ENCODE measurements at regions not wholly inside any gene's neighbourhood (a gene's known extent, or its start where the extent isn't known, plus 50 kb on each side); places are given as distances from the start of the nearest gene placed in this dataset.

DNA sequence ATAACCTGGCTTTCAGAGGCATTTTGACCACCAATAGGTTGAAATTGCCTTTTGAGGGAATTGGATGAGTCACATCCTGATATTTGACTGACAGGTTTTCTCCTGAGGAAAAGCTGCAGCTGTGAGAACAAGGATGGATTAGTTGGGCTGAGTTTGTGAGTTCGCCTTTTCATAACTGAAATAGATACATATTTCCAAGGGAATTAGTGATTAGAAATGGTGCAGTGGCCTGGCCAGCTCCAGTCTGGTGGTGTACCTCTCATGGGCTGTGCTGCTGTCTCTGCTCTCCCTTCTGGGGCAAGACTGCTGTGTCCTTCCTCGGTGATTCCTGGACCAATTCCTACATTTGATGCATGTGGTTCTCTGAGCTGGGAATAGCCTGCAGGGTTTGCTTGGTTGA is 341.3 kb downstream of the TSN start:
- Histone ChIP-seq H3K18ac (ENCODE audit: extremely low read depth, low read length) (no peak overlapping the region), H3K9me3 (ENCODE audit: insufficient read depth in 2 of 2, low read depth in 1 of 2, low read length in 1 of 2) (no peaks in the 10 kb centered on the region), H3K56ac (replicated peaks; ENCODE audit: insufficient read length, low read depth, low read length) (no peak overlapping the region), H3K4ac (replicated peaks; ENCODE audit: insufficient read length, low read depth, low read length) (no peak overlapping the region), H4K20me1 (replicated peaks in 1 of 2; ENCODE audit: control insufficient read depth in 1 of 2, insufficient read depth in 2 of 2, low read length in 2 of 2) (no peaks in the 10 kb centered on the region), H3K9ac (replicated peaks in 1 of 4; ENCODE audit: extremely low read depth in 1 of 4, low read depth in 3 of 4, low read length in 3 of 4) (no peak overlapping the region), H2BK120ac (replicated peaks; ENCODE audit: low read depth, low read length) (no peak overlapping the region), H2AFZ (ENCODE audit: low read length) (no peak overlapping the region), H2BK20ac (ENCODE audit: low read length) (no peak overlapping the region), H4K8ac (ENCODE audit: extremely low read depth, insufficient read depth, low read length) (no peak overlapping the region), H2BK12ac (ENCODE audit: low read depth, low read length) (no peak overlapping the region), H3K79me1 (ENCODE audit: low read depth, low read length) (no peaks in the 10 kb centered on the region), H4K5ac (ENCODE audit: insufficient read length, low read depth, low read length) (no peak overlapping the region), H3K36me3 (ENCODE audit: control insufficient read depth in 2 of 4, insufficient read depth in 4 of 4, low read length in 3 of 4) (no peaks in the 10 kb centered on the region), H3K23me2 (ENCODE audit: low read depth, low read length) (no peaks in the 10 kb centered on the region; the same call in 1 of the 2 replicates), H2BK15ac (ENCODE audit: low read length) (no peak overlapping the region), H3K14ac (ENCODE audit: insufficient read length) (no peak overlapping the region), H3K79me2 (ENCODE audit: control insufficient read depth in 1 of 2, insufficient read depth in 2 of 2, low read length in 2 of 2) (no peaks in the 10 kb centered on the region), H2AK5ac (ENCODE audit: low read depth, low read length) (no peak overlapping the region), H3K4me1 (replicated peaks in 1 of 4; ENCODE audit: control insufficient read depth in 3 of 4, insufficient read depth in 4 of 4, low read length in 3 of 4) (no peaks in the 10 kb centered on the region; a peak in 2 of 7 replicates), H2BK5ac (ENCODE audit: low read depth, low read length) (no peak overlapping the region), H3K23ac (ENCODE audit: insufficient read length) (no peak overlapping the region), H3K4me3 (ENCODE audit: extremely low read depth in 1 of 4, insufficient read depth in 2 of 4, low read depth in 3 of 4, low read length in 4 of 4) (no peak overlapping the region), H3K4me2 (ENCODE audit: insufficient read depth in 1 of 2, low read depth in 2 of 2, low read length in 2 of 2) (no peak overlapping the region), H3K27ac (ENCODE audit: low read depth, low read length) (no peak overlapping the region), H4K91ac (replicated peaks; ENCODE audit: insufficient read length, low read length) (no peak overlapping the region), H3K27me3 (replicated peaks in 1 of 4; ENCODE audit: control insufficient read depth in 3 of 4, extremely low read depth in 1 of 4, insufficient read depth in 3 of 4, low read length in 3 of 4) (no peaks in the 10 kb centered on the region)
- CTCF ChIA-PET (ENCODE audit: partially characterized antibody) = no interaction called here
- WGBS, 2 experiments (ENCODE audit: extremely low coverage in 1 of 2, insufficient coverage in 1 of 2, insufficient read length in 1 of 2, insufficient replicate concordance in 2 of 2, low coverage in 1 of 2, low lambda C conversion rate in 2 of 2, missing lambda C conversion rate in 1 of 2) = 85% methylated on average over 2 of the region's 2 CpGs; no CpG with 5 or more reads in 1 of the 2 experiments
- no peak for FAIRE-seq
- no peak for DNase-seq (ENCODE audit: low read depth in 1 of 2, low spot score in 2 of 2)
- POLR2A ChIA-PET (ENCODE audit: partially characterized antibody) = no interaction called here
- TF ChIP-seq SIX5 (IDR thresholded peaks at IDR 0.05; ENCODE audit: low read depth, low read length) (no peak), JUND (IDR thresholded peaks at IDR 0.05; ENCODE audit: low read length) (no peak), CHD1 (IDR thresholded peaks at IDR 0.05; ENCODE audit: low read depth, low read length) (no peak), KDM5A (IDR thresholded peaks at IDR 0.05; ENCODE audit: low read length) (no peak), BRCA1 (IDR thresholded peaks at IDR 0.05; ENCODE audit: low read depth, low read length) (no peak), NRF1 (IDR thresholded peaks at IDR 0.05; ENCODE audit: low read depth, low read length) (no peak), EP300 (IDR thresholded peaks at IDR 0.05; ENCODE audit: borderline replicate concordance in 1 of 2, low read depth in 2 of 2, low read length in 2 of 2) (no peak), SP4 (IDR thresholded peaks at IDR 0.05; ENCODE audit: low read length) (no peak), CTBP2 (IDR thresholded peaks at IDR 0.05; ENCODE audit: borderline replicate concordance, insufficient read depth, insufficient read length, low read length) (no peak)
- TF ChIP-seq, protein P1, sequence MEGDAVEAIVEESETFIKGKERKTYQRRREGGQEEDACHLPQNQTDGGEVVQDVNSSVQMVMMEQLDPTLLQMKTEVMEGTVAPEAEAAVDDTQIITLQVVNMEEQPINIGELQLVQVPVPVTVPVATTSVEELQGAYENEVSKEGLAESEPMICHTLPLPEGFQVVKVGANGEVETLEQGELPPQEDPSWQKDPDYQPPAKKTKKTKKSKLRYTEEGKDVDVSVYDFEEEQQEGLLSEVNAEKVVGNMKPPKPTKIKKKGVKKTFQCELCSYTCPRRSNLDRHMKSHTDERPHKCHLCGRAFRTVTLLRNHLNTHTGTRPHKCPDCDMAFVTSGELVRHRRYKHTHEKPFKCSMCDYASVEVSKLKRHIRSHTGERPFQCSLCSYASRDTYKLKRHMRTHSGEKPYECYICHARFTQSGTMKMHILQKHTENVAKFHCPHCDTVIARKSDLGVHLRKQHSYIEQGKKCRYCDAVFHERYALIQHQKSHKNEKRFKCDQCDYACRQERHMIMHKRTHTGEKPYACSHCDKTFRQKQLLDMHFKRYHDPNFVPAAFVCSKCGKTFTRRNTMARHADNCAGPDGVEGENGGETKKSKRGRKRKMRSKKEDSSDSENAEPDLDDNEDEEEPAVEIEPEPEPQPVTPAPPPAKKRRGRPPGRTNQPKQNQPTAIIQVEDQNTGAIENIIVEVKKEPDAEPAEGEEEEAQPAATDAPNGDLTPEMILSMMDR (IDR thresholded peaks at IDR 0.05; ENCODE audit: control extremely low read depth in 1 of 3, insufficient read depth in 1 of 3, low read depth in 1 of 3, low read length in 3 of 3) = no peak
